ENCODE measurements at regions not wholly inside any gene's neighbourhood (a gene's known extent, or its start where the extent isn't known, plus 50 kb on each side); places are given as distances from the start of the nearest gene placed in this dataset.
"Not testable (repeated sequence)": the region's sequence is repeated elsewhere in the genome, so short reads cannot be mapped to it uniquely, and the experiment has no call there.

DNA sequence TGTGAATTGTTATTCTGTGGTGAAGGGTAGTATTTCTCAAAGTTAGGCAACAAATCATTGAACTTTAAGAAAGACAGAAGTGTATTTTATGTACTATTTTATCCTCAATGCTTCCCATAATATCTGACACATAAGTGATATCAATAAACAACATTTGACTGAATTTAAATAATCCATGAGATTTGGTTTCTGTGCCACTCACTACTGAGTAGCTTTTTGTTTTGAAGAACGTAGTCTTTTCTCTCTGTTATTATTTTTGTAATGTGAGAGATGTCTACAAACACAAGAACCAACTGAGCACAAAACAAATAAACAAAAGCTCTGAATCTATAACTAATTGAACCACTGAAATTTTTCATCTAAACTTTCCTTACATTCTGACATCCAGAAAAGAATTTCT lies 401.2 kb downstream of the CHL1 start:
- not testable (repeated sequence) for TF ChIP-seq POLR2A (IDR thresholded peaks at IDR 0.05)
- TF ChIP-seq, protein P1, sequence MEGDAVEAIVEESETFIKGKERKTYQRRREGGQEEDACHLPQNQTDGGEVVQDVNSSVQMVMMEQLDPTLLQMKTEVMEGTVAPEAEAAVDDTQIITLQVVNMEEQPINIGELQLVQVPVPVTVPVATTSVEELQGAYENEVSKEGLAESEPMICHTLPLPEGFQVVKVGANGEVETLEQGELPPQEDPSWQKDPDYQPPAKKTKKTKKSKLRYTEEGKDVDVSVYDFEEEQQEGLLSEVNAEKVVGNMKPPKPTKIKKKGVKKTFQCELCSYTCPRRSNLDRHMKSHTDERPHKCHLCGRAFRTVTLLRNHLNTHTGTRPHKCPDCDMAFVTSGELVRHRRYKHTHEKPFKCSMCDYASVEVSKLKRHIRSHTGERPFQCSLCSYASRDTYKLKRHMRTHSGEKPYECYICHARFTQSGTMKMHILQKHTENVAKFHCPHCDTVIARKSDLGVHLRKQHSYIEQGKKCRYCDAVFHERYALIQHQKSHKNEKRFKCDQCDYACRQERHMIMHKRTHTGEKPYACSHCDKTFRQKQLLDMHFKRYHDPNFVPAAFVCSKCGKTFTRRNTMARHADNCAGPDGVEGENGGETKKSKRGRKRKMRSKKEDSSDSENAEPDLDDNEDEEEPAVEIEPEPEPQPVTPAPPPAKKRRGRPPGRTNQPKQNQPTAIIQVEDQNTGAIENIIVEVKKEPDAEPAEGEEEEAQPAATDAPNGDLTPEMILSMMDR (IDR thresholded peaks at IDR 0.05): not testable (repeated sequence)
